WERI-Rb-1 (cell line): ENCODE measurements at regions not wholly inside any gene's neighbourhood (a gene's known extent, or its start where the extent isn't known, plus 50 kb on each side); places are given as distances from the start of the nearest gene placed in this dataset.
A peak's percentile ranks its signal among the peaks of the same experiment; 100 is the strongest.

Experiments used
- DNase-seq: peaks from one replicate; pipeline ENCODE4 v3.0.0-alpha.2; 2020
- H3K27ac ChIP-seq: fragments of 250-450 bp; sonication (Bioruptor Pico); 2 replicates; pipeline ENCODE4 v1.5.1; 2020; ENCODE audit warnings: mild to moderate bottlenecking, moderate library complexity
- H3K27me3 ChIP-seq: fragments of 250-450 bp; sonication (Bioruptor Pico); 2 replicates; pipeline ENCODE4 v1.5.1; 2021; ENCODE audit warnings: mild to moderate bottlenecking, low read depth, moderate library complexity; ENCODE audit not compliant: insufficient read depth, severe bottlenecking
- H3K36me3 ChIP-seq: fragments of 250-450 bp; sonication (Bioruptor Pico); 2 replicates; pipeline ENCODE4 v1.5.1; 2020; ENCODE audit warnings: mild to moderate bottlenecking, moderate library complexity
- H3K4me3 ChIP-seq: 2 replicates; pipeline ENCODE4 v1.5.1; 2011; ENCODE audit warnings: low read depth, mild to moderate bottlenecking, control low read depth, low read length
- H3K9me3 ChIP-seq: fragments of 250-450 bp; sonication (Bioruptor Pico); 2 replicates; pipeline ENCODE4 v1.5.1; 2021; ENCODE audit warnings: mild to moderate bottlenecking, moderate library complexity; ENCODE audit not compliant: severe bottlenecking
- TF ChIP-seq, protein P1 (sequence below): IDR thresholded peaks from 2 replicates; pipeline ENCODE4 v1.5.1; 2011; ENCODE audit warnings: low read depth, mild to moderate bottlenecking, control low read depth, inconsistent platforms, low read length

- Histone ChIP-seq H3K27me3 (no peaks in the 10 kb centered on the region), H3K36me3 (no peaks in the 10 kb centered on the region), H3K4me3 (no peak overlapping the region), H3K9me3 (peaks cover 2% of the 10 kb centered on the region), H3K27ac (no peak overlapping the region)
- DNase-seq: no peak
- TF ChIP-seq, protein P1, sequence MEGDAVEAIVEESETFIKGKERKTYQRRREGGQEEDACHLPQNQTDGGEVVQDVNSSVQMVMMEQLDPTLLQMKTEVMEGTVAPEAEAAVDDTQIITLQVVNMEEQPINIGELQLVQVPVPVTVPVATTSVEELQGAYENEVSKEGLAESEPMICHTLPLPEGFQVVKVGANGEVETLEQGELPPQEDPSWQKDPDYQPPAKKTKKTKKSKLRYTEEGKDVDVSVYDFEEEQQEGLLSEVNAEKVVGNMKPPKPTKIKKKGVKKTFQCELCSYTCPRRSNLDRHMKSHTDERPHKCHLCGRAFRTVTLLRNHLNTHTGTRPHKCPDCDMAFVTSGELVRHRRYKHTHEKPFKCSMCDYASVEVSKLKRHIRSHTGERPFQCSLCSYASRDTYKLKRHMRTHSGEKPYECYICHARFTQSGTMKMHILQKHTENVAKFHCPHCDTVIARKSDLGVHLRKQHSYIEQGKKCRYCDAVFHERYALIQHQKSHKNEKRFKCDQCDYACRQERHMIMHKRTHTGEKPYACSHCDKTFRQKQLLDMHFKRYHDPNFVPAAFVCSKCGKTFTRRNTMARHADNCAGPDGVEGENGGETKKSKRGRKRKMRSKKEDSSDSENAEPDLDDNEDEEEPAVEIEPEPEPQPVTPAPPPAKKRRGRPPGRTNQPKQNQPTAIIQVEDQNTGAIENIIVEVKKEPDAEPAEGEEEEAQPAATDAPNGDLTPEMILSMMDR: no peak
Observed at GRCh38 chr6:141252828-141253608, 879.7 kb upstream of the GJE1 start.

GRCh38 chr6:141251286-141251685, 881.4 kb upstream of the GJE1 start:
- no peak overlapping the region for H3K4me3 ChIP-seq
- TF ChIP-seq, protein P1: no peak
- DNase-seq: no peak
- no peaks in the 10 kb centered on the region for H3K27me3 ChIP-seq
- H3K9me3 ChIP-seq: peaks cover 2% of the 10 kb centered on the region
- no peak overlapping the region for H3K27ac ChIP-seq
- H3K36me3 ChIP-seq: no peaks in the 10 kb centered on the region

- DNase-seq: no peak
- Histone ChIP-seq H3K36me3 (no peaks in the 10 kb centered on the region), H3K4me3 (no peak overlapping the region), H3K27me3 (no peaks in the 10 kb centered on the region), H3K27ac (no peak overlapping the region), H3K9me3 (no peaks in the 10 kb centered on the region)
- TF ChIP-seq, protein P1: no peak
Observed at GRCh38 chr6:141248021-141248799, 884.5 kb upstream of the GJE1 start.

DNA sequence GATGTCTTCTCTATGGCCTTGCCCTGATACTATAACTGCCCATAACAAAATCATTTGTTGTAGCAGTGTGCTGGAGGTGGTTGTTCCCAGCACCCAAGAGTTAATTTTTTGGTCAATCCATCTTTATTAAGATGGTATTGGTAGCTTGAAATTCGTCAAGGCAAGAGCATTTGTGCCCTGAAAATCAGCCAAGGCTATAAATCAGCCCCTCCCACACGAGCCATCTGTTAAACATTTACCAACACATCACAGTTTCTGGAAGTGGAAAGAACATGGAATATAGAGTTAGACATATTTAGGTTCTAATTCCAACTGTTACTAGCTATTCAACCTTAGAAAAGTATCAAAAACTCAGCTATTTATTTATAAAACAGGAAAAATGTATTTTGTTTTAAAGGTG, 888.4 kb upstream of the GJE1 start:
- DNase-seq: peak; percentile 24
- no peak overlapping the region for H3K27ac ChIP-seq
- no peaks in the 10 kb centered on the region for H3K9me3 ChIP-seq
- TF ChIP-seq, protein P1: no peak
- no peaks in the 10 kb centered on the region for H3K27me3 ChIP-seq
- H3K36me3 ChIP-seq: no peaks in the 10 kb centered on the region
- H3K4me3 ChIP-seq: no peak overlapping the region

GRCh38 chr6:141242957-141243356, 889.8 kb upstream of the GJE1 start:
- TF ChIP-seq, protein P1: no peak
- H3K27me3 ChIP-seq: no peaks in the 10 kb centered on the region
- H3K9me3 ChIP-seq: no peaks in the 10 kb centered on the region
- H3K27ac ChIP-seq: no peak overlapping the region
- H3K36me3 ChIP-seq: no peaks in the 10 kb centered on the region
- H3K4me3 ChIP-seq: no peak overlapping the region
- no peak for DNase-seq
